ENCODE measurements at regions not wholly inside any gene's neighbourhood (a gene's known extent, or its start where the extent isn't known, plus 50 kb on each side); places are given as distances from the start of the nearest gene placed in this dataset.

GRCh38 chr4:145231906-145232700 lies 51.7 kb upstream of the OTUD4 start:
- DNase-seq: no peak

- no peak for DNase-seq
These were observed 50.3 kb upstream of the OTUD4 start for GRCh38 chr4:145230726-145231125.

Data from NCI-H446 (cell line).